GM12801 (cell line): ENCODE measurements at regions not wholly inside any gene's neighbourhood (a gene's known extent, or its start where the extent isn't known, plus 50 kb on each side); places are given as distances from the start of the nearest gene placed in this dataset.

ENCODE experiments used
- TF ChIP-seq, protein P1 (sequence below): IDR thresholded peaks from one replicate; pipeline ENCODE4 v1.5.1; 2011; ENCODE audit warnings: control low read depth; ENCODE audit not compliant: insufficient read length; ENCODE audit errors: extremely low read depth

- TF ChIP-seq, protein P1, sequence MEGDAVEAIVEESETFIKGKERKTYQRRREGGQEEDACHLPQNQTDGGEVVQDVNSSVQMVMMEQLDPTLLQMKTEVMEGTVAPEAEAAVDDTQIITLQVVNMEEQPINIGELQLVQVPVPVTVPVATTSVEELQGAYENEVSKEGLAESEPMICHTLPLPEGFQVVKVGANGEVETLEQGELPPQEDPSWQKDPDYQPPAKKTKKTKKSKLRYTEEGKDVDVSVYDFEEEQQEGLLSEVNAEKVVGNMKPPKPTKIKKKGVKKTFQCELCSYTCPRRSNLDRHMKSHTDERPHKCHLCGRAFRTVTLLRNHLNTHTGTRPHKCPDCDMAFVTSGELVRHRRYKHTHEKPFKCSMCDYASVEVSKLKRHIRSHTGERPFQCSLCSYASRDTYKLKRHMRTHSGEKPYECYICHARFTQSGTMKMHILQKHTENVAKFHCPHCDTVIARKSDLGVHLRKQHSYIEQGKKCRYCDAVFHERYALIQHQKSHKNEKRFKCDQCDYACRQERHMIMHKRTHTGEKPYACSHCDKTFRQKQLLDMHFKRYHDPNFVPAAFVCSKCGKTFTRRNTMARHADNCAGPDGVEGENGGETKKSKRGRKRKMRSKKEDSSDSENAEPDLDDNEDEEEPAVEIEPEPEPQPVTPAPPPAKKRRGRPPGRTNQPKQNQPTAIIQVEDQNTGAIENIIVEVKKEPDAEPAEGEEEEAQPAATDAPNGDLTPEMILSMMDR, result no peak
These were observed 733.8 kb upstream of the FANCL start for GRCh38 chr2:58974881-58975280.

DNA sequence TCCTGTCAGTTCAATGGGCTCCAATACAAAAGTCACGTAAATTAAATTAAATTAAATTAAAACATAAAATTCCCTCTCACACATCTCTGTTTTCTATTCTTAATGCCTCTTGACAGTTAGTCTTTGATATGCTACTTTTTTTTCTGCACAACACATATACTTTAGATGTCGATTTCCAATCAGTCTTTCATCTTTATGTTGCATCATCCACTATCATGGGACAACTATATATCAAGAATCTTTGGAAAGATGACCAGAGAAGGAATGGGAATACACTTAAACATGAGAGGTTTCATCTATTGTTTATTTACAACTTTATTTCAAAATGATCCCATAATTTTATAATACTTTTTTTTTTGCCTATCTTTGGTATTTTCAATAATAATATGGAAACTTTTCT is 733.3 kb upstream of the FANCL start:
- TF ChIP-seq, protein P1, result no peak

GRCh38 chr2:58973811-58974281 is 732.7 kb upstream of the FANCL start:
- TF ChIP-seq, protein P1, result no peak

DNA sequence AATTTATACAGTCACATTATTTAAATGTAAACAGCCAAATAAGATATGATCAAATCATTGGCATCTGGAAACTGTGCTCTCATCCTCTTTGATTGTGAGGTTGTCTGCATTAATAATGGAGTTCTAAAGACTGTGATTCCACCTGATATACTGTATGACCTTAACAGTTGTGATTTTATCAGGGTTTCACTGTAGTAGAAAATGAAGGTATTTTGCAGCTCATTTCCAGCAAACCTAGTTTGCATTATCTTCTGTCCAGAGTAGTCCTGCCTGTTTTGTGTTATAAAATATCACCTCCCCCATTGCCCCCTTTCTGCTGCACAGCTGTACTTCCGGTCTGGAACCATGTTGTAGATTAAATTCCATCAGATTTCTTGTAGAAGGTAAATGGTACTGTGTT is 731.6 kb upstream of the FANCL start:
- TF ChIP-seq, protein P1, result no peak

DNA sequence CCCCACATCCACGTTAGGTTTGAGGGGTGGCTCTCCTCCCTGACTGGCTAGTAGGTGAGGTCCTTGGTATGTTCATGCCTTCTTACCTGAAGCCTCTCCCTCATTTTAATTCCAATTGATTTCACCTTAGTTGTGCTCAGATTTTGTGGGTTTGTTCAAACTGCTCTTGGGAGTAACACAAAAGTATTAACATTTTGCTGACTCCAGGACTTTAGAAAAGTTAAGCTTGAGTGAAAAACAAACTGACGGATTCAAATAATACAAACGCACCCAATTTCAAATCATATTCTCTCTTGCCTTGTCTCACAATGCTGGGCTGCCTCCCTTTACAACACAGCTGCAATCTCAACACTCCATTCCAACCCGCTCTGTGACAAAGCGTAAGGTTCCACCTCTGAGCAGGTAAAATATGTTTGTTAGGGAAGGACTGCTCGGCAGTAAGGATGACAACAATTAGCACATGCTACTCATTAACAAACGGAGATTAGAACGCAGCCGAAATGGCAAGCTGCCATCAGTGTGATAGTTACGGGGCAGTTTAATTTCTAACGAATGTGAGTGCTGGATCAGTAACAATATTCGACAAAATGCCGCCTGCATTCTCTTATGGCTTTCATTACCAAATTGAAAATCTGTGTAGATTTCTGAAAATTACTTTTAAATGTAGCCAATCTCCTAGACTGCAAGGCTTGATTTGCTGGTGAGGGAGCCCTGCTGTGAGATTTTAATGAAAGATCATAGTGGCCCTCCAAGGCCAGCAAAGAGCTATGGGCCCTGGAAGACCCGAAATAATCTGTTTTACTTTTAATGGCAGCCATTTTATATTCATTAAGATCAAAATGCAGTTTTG is 730.6 kb upstream of the FANCL start:
- TF ChIP-seq, protein P1, result no peak

DNA sequence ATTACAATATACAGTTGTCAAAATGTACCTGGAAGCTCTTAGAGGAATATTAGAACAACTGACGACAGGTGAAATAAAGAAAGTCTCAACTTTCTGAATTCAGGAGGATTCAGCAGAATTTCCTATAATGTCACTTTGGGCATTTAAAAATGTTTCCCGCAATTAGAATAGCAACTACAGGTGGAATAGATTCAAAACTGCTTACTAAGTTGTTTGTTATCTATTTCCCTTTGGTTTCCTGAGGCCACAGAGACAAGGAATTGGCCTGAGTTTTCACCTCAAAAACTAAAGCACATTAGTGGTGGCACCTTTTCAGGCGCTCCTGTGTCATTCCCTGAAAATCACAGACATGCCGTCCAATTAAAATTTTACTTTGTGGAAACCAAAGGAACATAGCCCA is 729.2 kb upstream of the FANCL start:
- TF ChIP-seq, protein P1, result no peak

GRCh38 chr2:58968885-58969284 is 727.8 kb upstream of the FANCL start:
- TF ChIP-seq, protein P1, result no peak
